H1 (cell line): ENCODE measurements at regions not wholly inside any gene's neighbourhood (a gene's known extent, or its start where the extent isn't known, plus 50 kb on each side); places are given as distances from the start of the nearest gene placed in this dataset.

ENCODE experiments used
- ATF3 ChIP-seq: IDR thresholded peaks from 2 replicates; pipeline ENCODE4 v1.6.1; 2011; ENCODE audit warnings: low read depth, mild to moderate bottlenecking, low read length; ENCODE audit not compliant: insufficient read depth
- CHD1 ChIP-seq: IDR thresholded peaks from 2 replicates; pipeline ENCODE4 v1.6.1; 2012; ENCODE audit warnings: low read depth, low read length, improper control_type of control experiment
- CTCF ChIP-seq, 3 experiments: IDR thresholded peaks; 1 replicate in 2 of 3; 2 replicates in 1 of 3; pipeline versions ENCODE4 v1.5.1 to v1.6.1; 2011; ENCODE audit warnings: low read length in 3 of 3, mild to moderate bottlenecking in 3 of 3, inconsistent platforms in 2 of 3, low read depth in 1 of 3, moderate library complexity in 1 of 3; ENCODE audit not compliant: insufficient read depth in 1 of 3; ENCODE audit errors: control extremely low read depth in 1 of 3
- EZH2 ChIP-seq: fragments of 200-600 bp; sonication (generic); IDR thresholded peaks from 2 replicates; pipeline ENCODE4 v1.7.1; 2012; ENCODE audit warnings: low read depth, mild to moderate bottlenecking, moderate library complexity, low read length, inconsistent platforms; ENCODE audit not compliant: severe bottlenecking
- HDAC6 ChIP-seq: IDR thresholded peaks from one replicate; pipeline ENCODE4 v1.7.1; 2012; ENCODE audit warnings: low read depth, mild to moderate bottlenecking, inconsistent platforms, low read length, moderate library complexity
- POLR2A ChIP-seq, 2 experiments: IDR thresholded peaks; 1 replicate in 1 of 2; 2 replicates in 1 of 2; pipeline ENCODE4 v1.6.1; 2011; ENCODE audit warnings: low read depth in 2 of 2, low read length in 2 of 2, mild to moderate bottlenecking in 2 of 2; ENCODE audit errors: control extremely low read depth in 1 of 2
- POLR2AphosphoS5 ChIP-seq: IDR thresholded peaks from 2 replicates; pipeline ENCODE4 v1.6.1; 2011; ENCODE audit warnings: low read depth, low read length
- SIX5 ChIP-seq: IDR thresholded peaks from 2 replicates; pipeline ENCODE4 v1.6.1; 2011; ENCODE audit warnings: mild to moderate bottlenecking, low read depth, low read length
- TCF12 ChIP-seq: IDR thresholded peaks from 2 replicates; pipeline ENCODE4 v1.6.1; 2011; ENCODE audit warnings: low read depth, mild to moderate bottlenecking, low read length

GRCh38 chr12:58801986-58802385, 118.3 kb downstream of the LRIG3 start:
- TF ChIP-seq CTCF (IDR thresholded peaks at IDR 0.05; ENCODE audit: control extremely low read depth in 1 of 3, insufficient read depth in 1 of 3, low read depth in 1 of 3, low read length in 3 of 3) (no peak), SIX5 (no peak), HDAC6 (no peak), TCF12 (no peak), CHD1 (no peak), POLR2A (IDR thresholded peaks at IDR 0.05; ENCODE audit: control extremely low read depth in 1 of 2, low read depth in 2 of 2, low read length in 2 of 2) (no peak), EZH2 (no peak), POLR2AphosphoS5 (no peak), ATF3 (no peak)
